ENCODE measurements at regions not wholly inside any gene's neighbourhood (a gene's known extent, or its start where the extent isn't known, plus 50 kb on each side); places are given as distances from the start of the nearest gene placed in this dataset.

- Histone ChIP-seq H4K20me1 (ENCODE audit: insufficient read depth, poor library complexity, severe bottlenecking) (no peaks in the 10 kb centered on the region), H3K27ac (no peak overlapping the region), H2AFZ (no peak overlapping the region), H3K9me3 (ENCODE audit: low read depth) (no peaks in the 10 kb centered on the region), H3K4me1 (ENCODE audit: insufficient read depth) (no peaks in the 10 kb centered on the region), H3K9me2 (replicated peaks; ENCODE audit: insufficient read depth) (no peaks in the 10 kb centered on the region), H3K36me3 (replicated peaks; ENCODE audit: insufficient read depth, low read depth) (no peaks in the 10 kb centered on the region), H3K4me3 (no peak overlapping the region), H3K4me2 (no peak overlapping the region), H3K79me2 (no peaks in the 10 kb centered on the region), H3K27me3 (no peaks in the 10 kb centered on the region)
- no peak for TF ChIP-seq EZH2 (IDR thresholded peaks at IDR 0.05; ENCODE audit: borderline replicate concordance)
- TF ChIP-seq, protein P1, sequence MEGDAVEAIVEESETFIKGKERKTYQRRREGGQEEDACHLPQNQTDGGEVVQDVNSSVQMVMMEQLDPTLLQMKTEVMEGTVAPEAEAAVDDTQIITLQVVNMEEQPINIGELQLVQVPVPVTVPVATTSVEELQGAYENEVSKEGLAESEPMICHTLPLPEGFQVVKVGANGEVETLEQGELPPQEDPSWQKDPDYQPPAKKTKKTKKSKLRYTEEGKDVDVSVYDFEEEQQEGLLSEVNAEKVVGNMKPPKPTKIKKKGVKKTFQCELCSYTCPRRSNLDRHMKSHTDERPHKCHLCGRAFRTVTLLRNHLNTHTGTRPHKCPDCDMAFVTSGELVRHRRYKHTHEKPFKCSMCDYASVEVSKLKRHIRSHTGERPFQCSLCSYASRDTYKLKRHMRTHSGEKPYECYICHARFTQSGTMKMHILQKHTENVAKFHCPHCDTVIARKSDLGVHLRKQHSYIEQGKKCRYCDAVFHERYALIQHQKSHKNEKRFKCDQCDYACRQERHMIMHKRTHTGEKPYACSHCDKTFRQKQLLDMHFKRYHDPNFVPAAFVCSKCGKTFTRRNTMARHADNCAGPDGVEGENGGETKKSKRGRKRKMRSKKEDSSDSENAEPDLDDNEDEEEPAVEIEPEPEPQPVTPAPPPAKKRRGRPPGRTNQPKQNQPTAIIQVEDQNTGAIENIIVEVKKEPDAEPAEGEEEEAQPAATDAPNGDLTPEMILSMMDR (IDR thresholded peaks at IDR 0.05; ENCODE audit: poor library complexity) = no peak
- TF ChIP-seq EZH2phosphoT487 (IDR thresholded peaks at IDR 0.05; ENCODE audit: low read depth, severe bottlenecking, unreplicated experiment) = no peak
- DNase-seq (ENCODE audit: low spot score) = no peak
- 87% methylated on average over 3 of the region's 3 CpGs for WGBS (ENCODE audit: low lambda C conversion rate, missing lambda C conversion rate)
Measured at GRCh38 chr18:29087616-29088246, 910.8 kb upstream of the CDH2 start.

- no peaks in the 10 kb centered on the region for H4K20me1 ChIP-seq (ENCODE audit: insufficient read depth, poor library complexity, severe bottlenecking)
- no peak overlapping the region for H3K27ac ChIP-seq
- H3K27me3 ChIP-seq = no peaks in the 10 kb centered on the region
- H3K4me2 ChIP-seq = no peak overlapping the region
- H3K9me2 ChIP-seq (replicated peaks; ENCODE audit: insufficient read depth) = no peaks in the 10 kb centered on the region
- H2AFZ ChIP-seq = no peak overlapping the region
- no peaks in the 10 kb centered on the region for H3K9me3 ChIP-seq (ENCODE audit: low read depth)
- H3K79me2 ChIP-seq = no peaks in the 10 kb centered on the region
- H3K4me1 ChIP-seq (ENCODE audit: insufficient read depth) = no peaks in the 10 kb centered on the region
- H3K4me3 ChIP-seq = no peak overlapping the region
- H3K36me3 ChIP-seq (replicated peaks; ENCODE audit: insufficient read depth, low read depth) = no peaks in the 10 kb centered on the region
- no peak for DNase-seq (ENCODE audit: low spot score)
- TF ChIP-seq EZH2 (IDR thresholded peaks at IDR 0.05; ENCODE audit: borderline replicate concordance) (no peak), EZH2phosphoT487 (IDR thresholded peaks at IDR 0.05; ENCODE audit: low read depth, severe bottlenecking, unreplicated experiment) (no peak)
- TF ChIP-seq, protein P1 (IDR thresholded peaks at IDR 0.05; ENCODE audit: poor library complexity) = no peak
Measured at GRCh38 chr18:29084120-29084519, 907.2 kb upstream of the CDH2 start.

GRCh38 chr18:29083545-29083944 is 906.6 kb upstream of the CDH2 start:
- H3K9me2 ChIP-seq (replicated peaks; ENCODE audit: insufficient read depth) = no peaks in the 10 kb centered on the region
- 73% methylated on average over 4 of the region's 4 CpGs for WGBS (ENCODE audit: low lambda C conversion rate, missing lambda C conversion rate)
- no peak overlapping the region for H2AFZ ChIP-seq
- H3K4me1 ChIP-seq (ENCODE audit: insufficient read depth) = no peaks in the 10 kb centered on the region
- H3K27ac ChIP-seq = no peak overlapping the region
- no peaks in the 10 kb centered on the region for H3K27me3 ChIP-seq
- H3K36me3 ChIP-seq (replicated peaks; ENCODE audit: insufficient read depth, low read depth) = no peaks in the 10 kb centered on the region
- H4K20me1 ChIP-seq (ENCODE audit: insufficient read depth, poor library complexity, severe bottlenecking) = no peaks in the 10 kb centered on the region
- no peaks in the 10 kb centered on the region for H3K9me3 ChIP-seq (ENCODE audit: low read depth)
- no peak overlapping the region for H3K4me3 ChIP-seq
- H3K79me2 ChIP-seq = no peaks in the 10 kb centered on the region
- TF ChIP-seq EZH2phosphoT487 (IDR thresholded peaks at IDR 0.05; ENCODE audit: low read depth, severe bottlenecking, unreplicated experiment) = no peak
- no peak for TF ChIP-seq EZH2 (IDR thresholded peaks at IDR 0.05; ENCODE audit: borderline replicate concordance)
- TF ChIP-seq, protein P1 (IDR thresholded peaks at IDR 0.05; ENCODE audit: poor library complexity) = no peak
- no peak overlapping the region for H3K4me2 ChIP-seq
- DNase-seq (ENCODE audit: low spot score) = no peak

DNA sequence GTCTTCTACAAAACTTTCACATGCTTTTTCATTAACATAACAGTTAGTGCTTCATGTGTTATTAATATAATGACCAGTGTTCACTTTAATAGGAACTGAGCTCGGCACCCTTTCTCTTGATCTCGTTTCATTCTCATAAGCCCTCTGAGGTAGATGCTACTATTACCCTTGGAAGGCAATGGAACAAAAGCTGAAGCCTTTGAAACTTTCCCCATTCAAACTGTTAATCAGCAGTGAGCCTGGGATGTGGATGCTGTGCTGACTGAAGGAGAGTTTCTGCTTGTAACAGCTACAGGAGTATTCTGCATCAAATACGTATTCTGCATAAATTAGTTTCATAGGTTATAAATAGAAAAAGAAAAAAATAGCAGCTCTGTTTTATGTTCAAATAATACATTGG is 904.0 kb upstream of the CDH2 start:
- no peaks in the 10 kb centered on the region for H3K9me3 ChIP-seq (ENCODE audit: low read depth)
- H3K27ac ChIP-seq = no peak overlapping the region
- TF ChIP-seq, protein P1 (IDR thresholded peaks at IDR 0.05; ENCODE audit: poor library complexity) = no peak
- TF ChIP-seq EZH2phosphoT487 (IDR thresholded peaks at IDR 0.05; ENCODE audit: low read depth, severe bottlenecking, unreplicated experiment) (no peak), EZH2 (IDR thresholded peaks at IDR 0.05; ENCODE audit: borderline replicate concordance) (no peak)
- H3K9me2 ChIP-seq (replicated peaks; ENCODE audit: insufficient read depth) = no peaks in the 10 kb centered on the region
- no peaks in the 10 kb centered on the region for H3K27me3 ChIP-seq
- H3K4me1 ChIP-seq (ENCODE audit: insufficient read depth) = no peaks in the 10 kb centered on the region
- H3K4me3 ChIP-seq = no peak overlapping the region
- no peaks in the 10 kb centered on the region for H3K36me3 ChIP-seq (replicated peaks; ENCODE audit: insufficient read depth, low read depth)
- H3K79me2 ChIP-seq = no peaks in the 10 kb centered on the region
- no peak overlapping the region for H3K4me2 ChIP-seq
- H4K20me1 ChIP-seq (ENCODE audit: insufficient read depth, poor library complexity, severe bottlenecking) = no peaks in the 10 kb centered on the region
- DNase-seq (ENCODE audit: low spot score) = no peak
- 86% methylated on average over 3 of the region's 3 CpGs for WGBS (ENCODE audit: low lambda C conversion rate, missing lambda C conversion rate)
- H2AFZ ChIP-seq = no peak overlapping the region

Measured in hepatocyte (in vitro differentiated cells).